NT2/D1 (cell line): ENCODE measurements at regions not wholly inside any gene's neighbourhood (a gene's known extent, or its start where the extent isn't known, plus 50 kb on each side); places are given as distances from the start of the nearest gene placed in this dataset.
"Not testable (repeated sequence)": the region's sequence is repeated elsewhere in the genome, so short reads cannot be mapped to it uniquely, and the experiment has no call there.

ENCODE experiments used
- DNase-seq: peaks from one replicate; pipeline ENCODE4 v3.0.0-alpha.2; 2011; ENCODE audit warnings: low read depth, low spot score
- H3K27me3 ChIP-seq: 2 replicates; pipeline ENCODE4 v1.6.0; 2011; ENCODE audit warnings: mild to moderate bottlenecking; ENCODE audit not compliant: insufficient read length, insufficient read depth
- H3K36me3 ChIP-seq: 2 replicates; pipeline ENCODE4 v1.6.1; 2011; ENCODE audit warnings: mild to moderate bottlenecking, low read length, mixed read lengths; ENCODE audit not compliant: insufficient read depth, insufficient read length
- H3K4me1 ChIP-seq: 2 replicates; pipeline ENCODE4 v1.5.1; 2011; ENCODE audit not compliant: insufficient read depth, insufficient read length
- H3K4me3 ChIP-seq: 2 replicates; pipeline ENCODE4 v1.5.1; 2011; ENCODE audit warnings: low read depth; ENCODE audit not compliant: insufficient read length
- H3K9ac ChIP-seq: 2 replicates; pipeline ENCODE4 v1.6.0; 2011; ENCODE audit warnings: low read depth; ENCODE audit not compliant: insufficient read length
- H3K9me3 ChIP-seq: 2 replicates; pipeline ENCODE4 v1.5.1; 2011; ENCODE audit warnings: mild to moderate bottlenecking, low read length; ENCODE audit not compliant: insufficient read depth
- SUZ12 ChIP-seq: IDR thresholded peaks from 2 replicates; pipeline ENCODE4 v1.6.1; 2011; ENCODE audit not compliant: insufficient read length, insufficient read depth; ENCODE audit errors: extremely low read depth
- YY1 ChIP-seq: IDR thresholded peaks from 2 replicates; pipeline ENCODE4 v1.6.1; 2011; ENCODE audit not compliant: insufficient read length, insufficient read depth
- ZNF274 ChIP-seq: IDR thresholded peaks from 2 replicates; pipeline ENCODE4 v1.6.1; 2011; ENCODE audit warnings: mild to moderate bottlenecking, low read depth, low read length

DNA sequence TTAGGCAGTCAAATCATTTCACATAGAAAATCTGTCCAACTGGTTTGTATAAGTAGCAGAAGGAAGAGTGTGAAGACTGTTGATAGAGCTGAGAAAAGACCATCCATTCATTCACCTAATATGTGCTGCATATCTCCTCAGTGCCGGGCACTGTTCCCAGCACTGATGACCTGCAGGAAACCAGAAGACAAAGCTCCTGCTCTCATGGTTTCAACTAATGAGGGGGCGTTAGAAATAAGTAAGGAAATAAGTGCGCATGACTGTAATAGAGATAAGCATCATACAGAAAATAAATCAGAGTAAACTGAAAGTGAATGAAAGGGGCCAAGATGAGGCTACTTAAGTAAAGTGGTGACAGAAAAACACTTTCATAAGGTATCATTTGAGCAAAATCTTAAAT is 427.5 kb upstream of the CDH20 start:
- H3K4me1 ChIP-seq = no peaks in the 10 kb centered on the region
- H3K4me3 ChIP-seq = no peak overlapping the region
- H3K9me3 ChIP-seq = no peaks in the 10 kb centered on the region
- no peaks in the 10 kb centered on the region for H3K27me3 ChIP-seq
- no peak overlapping the region for H3K9ac ChIP-seq
- TF ChIP-seq SUZ12 = no peak
- TF ChIP-seq YY1 = no peak
- no peak for TF ChIP-seq ZNF274
- no peaks in the 10 kb centered on the region for H3K36me3 ChIP-seq
- no peak for DNase-seq

DNA sequence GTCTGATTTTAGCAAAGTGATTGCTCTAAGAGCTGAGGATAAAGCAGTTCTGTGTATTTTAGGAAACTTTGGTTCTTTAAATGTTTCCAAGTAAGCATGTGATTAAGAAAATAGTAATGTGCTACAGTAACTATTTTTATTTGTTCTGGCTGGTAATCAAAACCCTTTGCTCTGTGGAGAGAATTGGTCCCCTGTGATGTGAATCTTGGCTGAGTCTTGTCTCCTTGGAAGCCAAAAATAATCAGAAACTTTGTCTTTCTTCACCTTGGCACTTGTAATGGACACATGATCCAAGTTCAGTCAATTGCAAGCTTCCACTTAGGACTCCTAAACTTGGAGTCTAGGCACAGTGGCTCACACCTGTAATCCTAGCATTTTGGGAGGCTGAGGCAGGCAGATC is 422.7 kb upstream of the CDH20 start:
- TF ChIP-seq ZNF274 (no peak), SUZ12 (no peak), YY1 (no peak)
- Histone ChIP-seq H3K4me3 (no peak overlapping the region), H3K27me3 (no peaks in the 10 kb centered on the region), H3K4me1 (no peaks in the 10 kb centered on the region), H3K9me3 (no peaks in the 10 kb centered on the region), H3K9ac (no peak overlapping the region), H3K36me3 (no peaks in the 10 kb centered on the region)
- DNase-seq = no peak

DNA sequence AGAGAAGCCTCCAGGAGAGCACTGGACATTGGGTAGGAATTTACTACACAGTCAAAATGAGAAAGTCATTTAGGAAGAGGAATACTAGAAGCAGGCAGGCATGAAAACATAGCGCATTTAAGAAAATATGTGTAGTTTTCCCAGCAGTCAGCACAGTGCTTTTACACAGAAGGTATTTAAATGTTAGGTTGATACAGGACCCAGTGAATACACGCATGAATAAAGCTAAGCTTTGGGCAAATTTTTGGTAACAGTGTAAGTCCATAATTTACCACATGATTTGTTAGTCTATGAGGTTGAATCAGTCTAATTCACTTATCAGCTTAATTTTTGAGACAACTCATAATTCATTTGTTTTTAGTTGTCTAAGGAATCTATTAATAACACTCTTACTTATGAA is 421.7 kb upstream of the CDH20 start:
- Histone ChIP-seq H3K4me1 (no peaks in the 10 kb centered on the region), H3K36me3 (no peaks in the 10 kb centered on the region), H3K27me3 (no peaks in the 10 kb centered on the region), H3K4me3 (no peak overlapping the region), H3K9ac (no peak overlapping the region), H3K9me3 (no peaks in the 10 kb centered on the region)
- TF ChIP-seq YY1 (no peak), ZNF274 (no peak), SUZ12 (no peak)
- no peak for DNase-seq

- no peak for DNase-seq
- Histone ChIP-seq H3K9me3 (no peaks in the 10 kb centered on the region), H3K4me1 (no peaks in the 10 kb centered on the region), H3K36me3 (no peaks in the 10 kb centered on the region), H3K27me3 (no peaks in the 10 kb centered on the region), H3K4me3 (no peak overlapping the region), H3K9ac (no peak overlapping the region)
- TF ChIP-seq YY1 = no peak
- TF ChIP-seq ZNF274 = no peak
- TF ChIP-seq SUZ12 = no peak
Measured at GRCh38 chr18:60915160-60915559, 418.1 kb upstream of the CDH20 start.

- not testable (repeated sequence) for H3K9me3 ChIP-seq, H3K4me3 ChIP-seq, H3K9ac ChIP-seq, DNase-seq, H3K27me3 ChIP-seq, H3K36me3 ChIP-seq, H3K4me1 ChIP-seq
Measured at GRCh38 chr18:60918862-60919261, 414.4 kb upstream of the CDH20 start.

- DNase-seq = no peak
- no peak overlapping the region for H3K9ac ChIP-seq
- no peak for TF ChIP-seq ZNF274
- no peak for TF ChIP-seq SUZ12
- no peak for TF ChIP-seq YY1
- H3K9me3 ChIP-seq = no peaks in the 10 kb centered on the region
- no peak overlapping the region for H3K4me3 ChIP-seq
- H3K36me3 ChIP-seq = no peaks in the 10 kb centered on the region
- no peaks in the 10 kb centered on the region for H3K27me3 ChIP-seq
- H3K4me1 ChIP-seq = no peaks in the 10 kb centered on the region
Measured at GRCh38 chr18:60925892-60926291, 407.3 kb upstream of the CDH20 start.

GRCh38 chr18:60929966-60930365 is 403.3 kb upstream of the CDH20 start:
- DNase-seq = no peak
- Histone ChIP-seq H3K4me3 (no peak overlapping the region), H3K4me1 (no peaks in the 10 kb centered on the region), H3K27me3 (no peaks in the 10 kb centered on the region), H3K36me3 (no peaks in the 10 kb centered on the region), H3K9ac (no peak overlapping the region), H3K9me3 (no peaks in the 10 kb centered on the region)
- no peak for TF ChIP-seq YY1
- TF ChIP-seq ZNF274 = no peak
- TF ChIP-seq SUZ12 = no peak
